Cardiac muscle cell (in vitro differentiated cells and primary cell): ENCODE measurements at regions not wholly inside any gene's neighbourhood (a gene's known extent, or its start where the extent isn't known, plus 50 kb on each side); places are given as distances from the start of the nearest gene placed in this dataset.

Experiments used
- DNase-seq, 2 donors: peaks; one replicate each; pipeline versions ENCODE4 v3.0.0 to v3.0.0-alpha.2; 2010 to 2017; ENCODE audit warnings: low read depth in 1 of 2, low spot score in 1 of 2
- H3K27ac ChIP-seq: fragments of 200-600 bp; sonication (generic); 2 replicates; pipeline ENCODE4 v1.5.1; 2016
- H3K27me3 ChIP-seq: fragments of 200-600 bp; sonication (generic); 2 replicates; pipeline ENCODE4 v1.6.0; 2016; ENCODE audit warnings: control low read depth
- H3K36me3 ChIP-seq: fragments of 200-600 bp; sonication (generic); 2 replicates; pipeline ENCODE4 v1.5.1; 2016; ENCODE audit warnings: control low read depth
- H3K4me1 ChIP-seq: fragments of 200-600 bp; sonication (generic); 2 replicates; pipeline ENCODE4 v1.8.1; 2017; ENCODE audit warnings: low read depth, mild to moderate bottlenecking, mixed run types
- H3K4me3 ChIP-seq: fragments of 200-600 bp; sonication (generic); 2 replicates; pipeline ENCODE4 v1.5.1; 2016; ENCODE audit warnings: mild to moderate bottlenecking
- H3K9me3 ChIP-seq: fragments of 200-600 bp; sonication (generic); 2 replicates; pipeline ENCODE4 v1.5.1; 2017; ENCODE audit warnings: low read depth, mild to moderate bottlenecking, control low read depth
- TF ChIP-seq, protein P1 (sequence below): IDR thresholded peaks from 2 replicates; pipeline ENCODE4 v1.5.1; 2012; ENCODE audit warnings: low read depth, mild to moderate bottlenecking, low read length

- no peak overlapping the region for H3K4me3 ChIP-seq
- H3K27me3 ChIP-seq = no peaks in the 10 kb centered on the region
- H3K36me3 ChIP-seq = no peaks in the 10 kb centered on the region
- TF ChIP-seq, protein P1, sequence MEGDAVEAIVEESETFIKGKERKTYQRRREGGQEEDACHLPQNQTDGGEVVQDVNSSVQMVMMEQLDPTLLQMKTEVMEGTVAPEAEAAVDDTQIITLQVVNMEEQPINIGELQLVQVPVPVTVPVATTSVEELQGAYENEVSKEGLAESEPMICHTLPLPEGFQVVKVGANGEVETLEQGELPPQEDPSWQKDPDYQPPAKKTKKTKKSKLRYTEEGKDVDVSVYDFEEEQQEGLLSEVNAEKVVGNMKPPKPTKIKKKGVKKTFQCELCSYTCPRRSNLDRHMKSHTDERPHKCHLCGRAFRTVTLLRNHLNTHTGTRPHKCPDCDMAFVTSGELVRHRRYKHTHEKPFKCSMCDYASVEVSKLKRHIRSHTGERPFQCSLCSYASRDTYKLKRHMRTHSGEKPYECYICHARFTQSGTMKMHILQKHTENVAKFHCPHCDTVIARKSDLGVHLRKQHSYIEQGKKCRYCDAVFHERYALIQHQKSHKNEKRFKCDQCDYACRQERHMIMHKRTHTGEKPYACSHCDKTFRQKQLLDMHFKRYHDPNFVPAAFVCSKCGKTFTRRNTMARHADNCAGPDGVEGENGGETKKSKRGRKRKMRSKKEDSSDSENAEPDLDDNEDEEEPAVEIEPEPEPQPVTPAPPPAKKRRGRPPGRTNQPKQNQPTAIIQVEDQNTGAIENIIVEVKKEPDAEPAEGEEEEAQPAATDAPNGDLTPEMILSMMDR = no peak
- H3K4me1 ChIP-seq = no peaks in the 10 kb centered on the region
- DNase-seq = no peak
- no peak overlapping the region for H3K27ac ChIP-seq
- H3K9me3 ChIP-seq = no peaks in the 10 kb centered on the region
Measured at GRCh38 chr9:8155706-8156105, 356.1 kb upstream of the DMAC1 start.

- no peaks in the 10 kb centered on the region for H3K9me3 ChIP-seq
- TF ChIP-seq, protein P1 = no peak
- H3K27me3 ChIP-seq = no peaks in the 10 kb centered on the region
- DNase-seq = no peak
- peaks cover 3% of the 10 kb centered on the region for H3K4me1 ChIP-seq
- no peak overlapping the region for H3K4me3 ChIP-seq
- H3K36me3 ChIP-seq = no peaks in the 10 kb centered on the region
- no peak overlapping the region for H3K27ac ChIP-seq
Measured at GRCh38 chr9:8143677-8144076, 344.1 kb upstream of the DMAC1 start.

GRCh38 chr9:8140557-8140956, 341.0 kb upstream of the DMAC1 start:
- TF ChIP-seq, protein P1 = no peak
- DNase-seq = peak in 1 of 2 donors; percentile 8

DNA sequence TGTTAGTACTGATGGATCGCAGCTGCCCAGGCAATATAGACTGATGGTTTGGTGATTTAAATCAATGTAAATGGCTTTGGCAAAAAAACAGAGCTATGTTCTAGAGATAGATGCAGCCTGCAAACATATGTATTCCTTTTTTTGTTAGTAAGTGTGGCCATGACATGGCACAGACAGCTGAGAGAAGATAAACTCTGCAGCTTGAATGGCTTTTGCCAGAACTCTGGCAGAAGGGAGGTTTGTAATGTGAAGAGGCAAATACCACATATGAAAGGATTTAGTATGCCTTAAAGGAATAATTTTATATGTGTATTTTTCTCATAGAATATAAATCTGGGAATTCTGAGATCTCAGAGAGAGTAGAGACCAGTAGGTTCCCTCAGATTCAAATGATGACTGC, 340.2 kb upstream of the DMAC1 start:
- H3K4me1 ChIP-seq = peaks cover 3% of the 10 kb centered on the region
- H3K9me3 ChIP-seq = no peaks in the 10 kb centered on the region
- H3K27ac ChIP-seq = no peak overlapping the region
- TF ChIP-seq, protein P1 = no peak
- no peak for DNase-seq
- no peaks in the 10 kb centered on the region for H3K36me3 ChIP-seq
- H3K4me3 ChIP-seq = no peak overlapping the region
- no peaks in the 10 kb centered on the region for H3K27me3 ChIP-seq

More at GRCh38 chr9:8140557-8140956, 341.0 kb upstream of the DMAC1 start:
- H3K4me1 ChIP-seq = peaks cover 3% of the 10 kb centered on the region
- H3K9me3 ChIP-seq = no peaks in the 10 kb centered on the region
- no peak overlapping the region for H3K27ac ChIP-seq
- H3K36me3 ChIP-seq = no peaks in the 10 kb centered on the region
- H3K4me3 ChIP-seq = no peak overlapping the region
- no peaks in the 10 kb centered on the region for H3K27me3 ChIP-seq

DNA sequence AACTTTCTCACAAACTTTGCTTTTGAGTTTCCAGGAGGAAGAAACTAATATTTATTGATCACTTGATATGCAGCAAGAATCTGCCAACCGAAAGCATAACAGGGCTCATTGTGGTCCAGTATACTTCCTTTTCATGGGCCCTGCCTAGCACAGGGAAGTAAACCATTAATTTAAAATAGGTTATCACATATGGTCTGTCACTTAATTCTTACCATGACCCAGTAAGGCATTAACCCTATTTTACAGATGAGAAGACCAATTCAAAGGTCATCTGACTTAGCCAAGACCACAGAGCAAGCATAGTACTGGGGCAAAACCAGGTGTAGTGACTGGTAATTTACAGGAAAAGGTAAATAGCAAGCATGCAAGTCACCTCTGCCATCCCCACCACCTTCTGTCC, 336.9 kb upstream of the DMAC1 start:
- peaks cover 3% of the 10 kb centered on the region for H3K4me1 ChIP-seq
- H3K36me3 ChIP-seq = no peaks in the 10 kb centered on the region
- H3K9me3 ChIP-seq = no peaks in the 10 kb centered on the region
- no peaks in the 10 kb centered on the region for H3K27me3 ChIP-seq
- TF ChIP-seq, protein P1 = no peak
- H3K4me3 ChIP-seq = no peak overlapping the region
- H3K27ac ChIP-seq = no peak overlapping the region
- no peak for DNase-seq

DNA sequence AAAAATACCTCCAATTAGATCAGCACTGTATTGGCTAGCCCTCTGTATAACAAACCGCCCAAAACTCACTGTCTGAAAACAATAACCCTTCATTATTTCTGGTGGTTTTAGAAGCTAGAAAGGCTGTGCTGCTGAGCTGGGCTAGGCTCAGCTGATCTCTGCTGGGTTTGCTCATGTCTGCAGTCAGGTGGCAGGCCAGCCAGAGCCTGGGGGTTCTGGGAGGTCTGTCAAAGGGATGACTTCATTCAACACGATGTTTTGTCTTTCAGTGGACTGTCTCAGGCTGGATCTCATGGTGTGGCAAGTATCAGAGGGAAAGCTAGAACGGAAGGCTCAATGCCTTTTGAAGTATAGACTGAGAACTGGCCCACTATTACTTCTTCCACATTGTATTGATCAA, 335.1 kb upstream of the DMAC1 start:
- H3K9me3 ChIP-seq = no peaks in the 10 kb centered on the region
- H3K4me1 ChIP-seq = no peaks in the 10 kb centered on the region
- H3K36me3 ChIP-seq = no peaks in the 10 kb centered on the region
- no peaks in the 10 kb centered on the region for H3K27me3 ChIP-seq
- DNase-seq = no peak
- H3K4me3 ChIP-seq = no peak overlapping the region
- H3K27ac ChIP-seq = no peak overlapping the region
- TF ChIP-seq, protein P1 = no peak
